GM19025 (cell line): ENCODE measurements at regions not wholly inside any gene's neighbourhood (a gene's known extent, or its start where the extent isn't known, plus 50 kb on each side); places are given as distances from the start of the nearest gene placed in this dataset.
"Not testable (repeated sequence)": the region's sequence is repeated elsewhere in the genome, so short reads cannot be mapped to it uniquely, and the experiment has no call there.

Experiments
- ATAC-seq: cut with Tn5 transposase; IDR thresholded peaks from one replicate; pipeline ENCODE4 v1.9.1; 2021; ENCODE audit warnings: mild to moderate bottlenecking, low read depth, moderate library complexity; ENCODE audit not compliant: unreplicated experiment

- no peak for ATAC-seq
Observed at GRCh38 chrY:3037471-3037870, 102.3 kb downstream of the ZFY start.

- no peak for ATAC-seq
Observed at GRCh38 chrY:3040415-3040814, 105.2 kb downstream of the ZFY start.

GRCh38 chrY:3041985-3042384 is 106.8 kb downstream of the ZFY start:
- no peak for ATAC-seq

GRCh38 chrY:3042901-3043300 is 107.7 kb downstream of the ZFY start:
- ATAC-seq = no peak

- ATAC-seq = no peak
Observed at GRCh38 chrY:3045048-3045447, 109.9 kb downstream of the ZFY start.

- ATAC-seq = not testable (repeated sequence)
Observed at GRCh38 chrY:3055496-3055895, 120.3 kb downstream of the ZFY start.

GRCh38 chrY:3058342-3058741 is 123.2 kb downstream of the ZFY start:
- peak; percentile 66 for ATAC-seq

GRCh38 chrY:3060671-3061070 is 125.5 kb downstream of the ZFY start:
- not testable (repeated sequence) for ATAC-seq

- ATAC-seq = not testable (repeated sequence)
Observed at GRCh38 chrY:3088149-3088548, 153.0 kb downstream of the ZFY start.

GRCh38 chrY:3108674-3109073 is 173.5 kb downstream of the ZFY start:
- ATAC-seq = not testable (repeated sequence)

GRCh38 chrY:3120234-3120633 is 185.1 kb downstream of the ZFY start:
- ATAC-seq = peak; percentile 64

GRCh38 chrY:3120716-3121115 is 185.5 kb downstream of the ZFY start:
- ATAC-seq = peak; percentile 61

- not testable (repeated sequence) for ATAC-seq
Observed at GRCh38 chrY:3123482-3123881, 188.3 kb downstream of the ZFY start.

GRCh38 chrY:3171074-3171473 is 235.9 kb downstream of the ZFY start:
- ATAC-seq = not testable (repeated sequence)

GRCh38 chrY:3195035-3195434 is 259.9 kb downstream of the ZFY start:
- not testable (repeated sequence) for ATAC-seq

GRCh38 chrY:3202287-3202686 is 267.1 kb downstream of the ZFY start:
- not testable (repeated sequence) for ATAC-seq

GRCh38 chrY:3206733-3207132 is 271.6 kb downstream of the ZFY start:
- peak; percentile 73 for ATAC-seq

- ATAC-seq = not testable (repeated sequence)
Observed at GRCh38 chrY:3213183-3213582, 278.0 kb downstream of the ZFY start.

GRCh38 chrY:3218134-3218533 is 283.0 kb downstream of the ZFY start:
- not testable (repeated sequence) for ATAC-seq

GRCh38 chrY:3218559-3218958 is 283.4 kb downstream of the ZFY start:
- ATAC-seq = not testable (repeated sequence)

- not testable (repeated sequence) for ATAC-seq
Observed at GRCh38 chrY:3262911-3263310, 316.0 kb upstream of the TGIF2LY start.

- not testable (repeated sequence) for ATAC-seq
Observed at GRCh38 chrY:3288063-3288462, 290.8 kb upstream of the TGIF2LY start.

- ATAC-seq = not testable (repeated sequence)
Observed at GRCh38 chrY:3297235-3297634, 281.6 kb upstream of the TGIF2LY start.
